ENCODE measurements at regions not wholly inside any gene's neighbourhood (a gene's known extent, or its start where the extent isn't known, plus 50 kb on each side); places are given as distances from the start of the nearest gene placed in this dataset.

- Histone ChIP-seq H3K4me3 (ENCODE audit: low read length) (no peak overlapping the region), H3K27me3 (ENCODE audit: control insufficient read depth, insufficient read depth, low read length) (no peaks in the 10 kb centered on the region), H3K4me1 (ENCODE audit: control insufficient read depth, insufficient read depth, low read length) (no peaks in the 10 kb centered on the region), H3K36me3 (ENCODE audit: control insufficient read depth, insufficient read depth, low read length) (no peaks in the 10 kb centered on the region), H3K27ac (ENCODE audit: low read length) (no peak overlapping the region), H3K9me3 (ENCODE audit: control insufficient read depth, insufficient read depth, low read length) (no peaks in the 10 kb centered on the region)
- no peak for DNase-seq
- no peak overlapping the region for H3K4me3 Mint-ChIP-seq
- no peaks in the 10 kb centered on the region for H3K27me3 Mint-ChIP-seq (ENCODE audit: low read depth in 2 of 2)
- no peak for TF ChIP-seq CTCF (IDR thresholded peaks at IDR 0.05)
- H3K9me3 Mint-ChIP-seq, result peaks cover 8 to 17% of the 10 kb centered on the region in 2 donors
- no peaks in the 10 kb centered on the region for H3K36me3 Mint-ChIP-seq
- H3K4me1 Mint-ChIP-seq, result no peaks in the 10 kb centered on the region
- no peak overlapping the region for H3K27ac Mint-ChIP-seq
- no CpG with 5 or more reads among the region's 1 CpG for WGBS (ENCODE audit: insufficient coverage)
- intact Hi-C loops (cut with micrococcal nuclease), result no loop called here
- ATAC-seq, result no peak
Observed at GRCh38 chr12:87303396-87304012, 725.7 kb downstream of the C12orf50 start.

- Mint-ChIP-seq H3K4me3 (no peak overlapping the region), H3K27me3 (ENCODE audit: low read depth in 2 of 2) (no peaks in the 10 kb centered on the region), H3K4me1 (no peaks in the 10 kb centered on the region), H3K27ac (no peak overlapping the region), H3K9me3 (peaks cover 11 to 18% of the 10 kb centered on the region in 2 donors), H3K36me3 (no peaks in the 10 kb centered on the region)
- Histone ChIP-seq H3K4me3 (ENCODE audit: low read length) (no peak overlapping the region), H3K27me3 (ENCODE audit: control insufficient read depth, insufficient read depth, low read length) (no peaks in the 10 kb centered on the region), H3K36me3 (ENCODE audit: control insufficient read depth, insufficient read depth, low read length) (no peaks in the 10 kb centered on the region), H3K9me3 (ENCODE audit: control insufficient read depth, insufficient read depth, low read length) (no peaks in the 10 kb centered on the region), H3K27ac (ENCODE audit: low read length) (no peak overlapping the region), H3K4me1 (ENCODE audit: control insufficient read depth, insufficient read depth, low read length) (no peaks in the 10 kb centered on the region)
- DNase-seq (no peak), ATAC-seq (no peak)
- WGBS (ENCODE audit: insufficient coverage), result 90% methylated on average over 4 of the region's 5 CpGs
- intact Hi-C loops (cut with micrococcal nuclease), result no loop called here
- TF ChIP-seq CTCF (IDR thresholded peaks at IDR 0.05), result no peak
Observed at GRCh38 chr12:87302126-87302745, 727.0 kb downstream of the C12orf50 start.

GRCh38 chr12:87290505-87290904 is 738.7 kb downstream of the C12orf50 start:
- Histone ChIP-seq H3K4me3 (ENCODE audit: low read length) (no peak overlapping the region), H3K4me1 (ENCODE audit: control insufficient read depth, insufficient read depth, low read length) (no peaks in the 10 kb centered on the region), H3K9me3 (ENCODE audit: control insufficient read depth, insufficient read depth, low read length) (no peaks in the 10 kb centered on the region), H3K27me3 (ENCODE audit: control insufficient read depth, insufficient read depth, low read length) (no peaks in the 10 kb centered on the region), H3K27ac (ENCODE audit: low read length) (no peak overlapping the region), H3K36me3 (ENCODE audit: control insufficient read depth, insufficient read depth, low read length) (no peaks in the 10 kb centered on the region)
- H3K4me3 Mint-ChIP-seq, result no peak overlapping the region
- intact Hi-C loops (cut with micrococcal nuclease), result no loop called here
- TF ChIP-seq CTCF (IDR thresholded peaks at IDR 0.05), result no peak
- DNase-seq (no peak), ATAC-seq (no peak)
- H3K27ac Mint-ChIP-seq, result no peak overlapping the region
- H3K9me3 Mint-ChIP-seq, result peaks cover 4% of the 10 kb centered on the region in 2 donors
- no peaks in the 10 kb centered on the region for H3K27me3 Mint-ChIP-seq (ENCODE audit: low read depth in 2 of 2)
- no peaks in the 10 kb centered on the region for H3K4me1 Mint-ChIP-seq
- peaks cover 5% of the 10 kb centered on the region for H3K36me3 Mint-ChIP-seq

- Histone ChIP-seq H3K9me3 (ENCODE audit: control insufficient read depth, insufficient read depth, low read length) (no peaks in the 10 kb centered on the region), H3K27me3 (ENCODE audit: control insufficient read depth, insufficient read depth, low read length) (no peaks in the 10 kb centered on the region), H3K4me3 (ENCODE audit: low read length) (no peak overlapping the region), H3K4me1 (ENCODE audit: control insufficient read depth, insufficient read depth, low read length) (no peaks in the 10 kb centered on the region), H3K36me3 (ENCODE audit: control insufficient read depth, insufficient read depth, low read length) (no peaks in the 10 kb centered on the region), H3K27ac (ENCODE audit: low read length) (no peak overlapping the region)
- no peaks in the 10 kb centered on the region for H3K36me3 Mint-ChIP-seq
- no peaks in the 10 kb centered on the region for H3K4me1 Mint-ChIP-seq
- H3K9me3 Mint-ChIP-seq, result peaks cover 3% of the 10 kb centered on the region in 2 donors
- no peak for ATAC-seq
- TF ChIP-seq CTCF (IDR thresholded peaks at IDR 0.05), result no peak
- intact Hi-C loops (cut with micrococcal nuclease), result no loop called here
- H3K4me3 Mint-ChIP-seq, result no peak overlapping the region
- no peak overlapping the region for H3K27ac Mint-ChIP-seq
- no peaks in the 10 kb centered on the region for H3K27me3 Mint-ChIP-seq (ENCODE audit: low read depth in 2 of 2)
- DNase-seq, result no peak
Observed at GRCh38 chr12:87283886-87284285, 745.3 kb downstream of the C12orf50 start.
